GM12864 (cell line): ENCODE measurements at regions not wholly inside any gene's neighbourhood (a gene's known extent, or its start where the extent isn't known, plus 50 kb on each side); places are given as distances from the start of the nearest gene placed in this dataset.

Experiments used
- DNase-seq: peaks from one replicate; pipeline ENCODE4 v3.0.0-alpha.2; 2011; ENCODE audit warnings: low read depth
- H3K4me3 ChIP-seq: 2 replicates; pipeline ENCODE4 v1.5.1; 2011; ENCODE audit warnings: mild to moderate bottlenecking, low read depth, low read length, control low read depth
- TF ChIP-seq, protein P1 (sequence below): IDR thresholded peaks from 2 replicates; pipeline ENCODE4 v1.5.1; 2011; ENCODE audit warnings: low read depth, mild to moderate bottlenecking, moderate library complexity, low read length, control low read depth, inconsistent platforms; ENCODE audit errors: missing control alignments

DNA sequence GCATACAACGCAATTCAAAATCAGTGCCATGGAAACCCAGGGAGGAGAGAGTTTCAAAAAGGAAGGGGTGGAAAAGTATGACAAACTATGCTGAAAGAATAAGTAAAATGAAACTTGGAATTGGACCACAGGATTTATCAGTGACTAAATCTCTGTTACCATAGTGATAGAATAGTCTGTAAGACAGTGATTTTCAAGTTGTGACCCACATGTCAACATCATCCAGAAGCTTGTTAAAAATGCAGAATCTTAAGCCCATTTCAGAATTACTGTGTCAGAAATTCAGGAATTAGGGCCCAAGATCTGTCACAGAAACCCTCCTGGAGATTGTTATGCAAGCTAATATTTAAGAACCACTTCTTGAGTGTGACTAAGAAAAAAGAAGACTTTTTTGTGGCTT is 417.7 kb upstream of the JAG1 start:
- TF ChIP-seq, protein P1, sequence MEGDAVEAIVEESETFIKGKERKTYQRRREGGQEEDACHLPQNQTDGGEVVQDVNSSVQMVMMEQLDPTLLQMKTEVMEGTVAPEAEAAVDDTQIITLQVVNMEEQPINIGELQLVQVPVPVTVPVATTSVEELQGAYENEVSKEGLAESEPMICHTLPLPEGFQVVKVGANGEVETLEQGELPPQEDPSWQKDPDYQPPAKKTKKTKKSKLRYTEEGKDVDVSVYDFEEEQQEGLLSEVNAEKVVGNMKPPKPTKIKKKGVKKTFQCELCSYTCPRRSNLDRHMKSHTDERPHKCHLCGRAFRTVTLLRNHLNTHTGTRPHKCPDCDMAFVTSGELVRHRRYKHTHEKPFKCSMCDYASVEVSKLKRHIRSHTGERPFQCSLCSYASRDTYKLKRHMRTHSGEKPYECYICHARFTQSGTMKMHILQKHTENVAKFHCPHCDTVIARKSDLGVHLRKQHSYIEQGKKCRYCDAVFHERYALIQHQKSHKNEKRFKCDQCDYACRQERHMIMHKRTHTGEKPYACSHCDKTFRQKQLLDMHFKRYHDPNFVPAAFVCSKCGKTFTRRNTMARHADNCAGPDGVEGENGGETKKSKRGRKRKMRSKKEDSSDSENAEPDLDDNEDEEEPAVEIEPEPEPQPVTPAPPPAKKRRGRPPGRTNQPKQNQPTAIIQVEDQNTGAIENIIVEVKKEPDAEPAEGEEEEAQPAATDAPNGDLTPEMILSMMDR, result no peak
- H3K4me3 ChIP-seq, result no peak overlapping the region
- DNase-seq, result no peak

DNA sequence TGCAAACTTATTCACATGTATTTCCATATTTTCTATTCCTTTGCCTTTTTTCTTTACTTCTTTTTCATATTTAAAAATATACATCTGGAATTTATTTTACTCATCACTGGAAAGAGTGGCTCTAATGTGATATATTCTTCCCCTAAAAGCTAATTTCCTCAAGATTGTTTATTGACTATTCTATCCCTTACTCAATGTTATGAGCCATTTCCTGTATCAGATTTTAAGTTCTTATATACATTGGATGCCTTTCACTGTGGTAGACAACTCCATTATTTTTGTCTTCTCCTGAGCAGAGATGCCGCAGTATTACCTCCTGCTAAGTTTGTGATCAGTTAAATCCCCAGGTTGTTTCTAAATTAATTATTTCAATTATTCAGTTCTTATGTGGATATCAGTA is 418.4 kb upstream of the JAG1 start:
- no peak overlapping the region for H3K4me3 ChIP-seq
- DNase-seq, result no peak
- TF ChIP-seq, protein P1, result no peak

DNA sequence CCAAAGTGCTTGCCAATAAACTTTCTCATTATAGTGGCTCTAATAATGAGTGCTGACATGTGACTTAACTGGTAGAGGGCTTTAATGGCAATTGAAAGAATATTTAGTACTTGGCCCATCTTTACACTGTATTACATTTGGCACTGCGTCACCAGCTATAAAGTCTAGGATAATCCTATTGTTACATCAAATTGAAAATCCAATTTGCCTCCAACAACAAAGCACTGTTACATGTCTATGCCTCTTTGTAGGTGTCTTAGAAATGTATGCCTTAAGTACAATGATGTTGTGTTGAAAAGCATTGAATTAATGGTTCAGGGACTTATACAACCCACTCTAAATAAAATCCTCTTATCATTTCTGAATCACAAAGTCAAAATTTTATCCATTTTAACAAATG is 420.4 kb upstream of the JAG1 start:
- H3K4me3 ChIP-seq, result no peak overlapping the region
- TF ChIP-seq, protein P1, result no peak
- DNase-seq, result no peak

DNA sequence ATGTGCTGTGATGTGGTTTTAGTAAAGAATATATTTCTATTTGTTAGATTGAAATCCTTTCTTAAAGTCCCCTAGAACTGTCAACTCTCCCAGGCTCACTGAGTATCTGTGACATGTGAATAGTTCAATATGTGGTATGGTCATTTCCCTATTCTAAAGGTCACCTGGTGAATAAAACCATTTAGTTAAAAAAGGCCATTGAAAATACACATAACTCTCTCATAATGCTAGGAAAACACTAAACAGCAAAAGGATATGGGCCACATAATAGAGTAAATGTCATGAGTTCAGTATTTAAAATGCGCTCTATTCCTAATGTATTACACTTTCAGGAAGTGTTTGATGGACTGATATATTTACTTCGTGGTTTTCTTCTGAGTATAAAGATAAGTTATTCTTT is 420.9 kb upstream of the JAG1 start:
- H3K4me3 ChIP-seq, result no peak overlapping the region
- TF ChIP-seq, protein P1, result no peak
- no peak for DNase-seq

DNA sequence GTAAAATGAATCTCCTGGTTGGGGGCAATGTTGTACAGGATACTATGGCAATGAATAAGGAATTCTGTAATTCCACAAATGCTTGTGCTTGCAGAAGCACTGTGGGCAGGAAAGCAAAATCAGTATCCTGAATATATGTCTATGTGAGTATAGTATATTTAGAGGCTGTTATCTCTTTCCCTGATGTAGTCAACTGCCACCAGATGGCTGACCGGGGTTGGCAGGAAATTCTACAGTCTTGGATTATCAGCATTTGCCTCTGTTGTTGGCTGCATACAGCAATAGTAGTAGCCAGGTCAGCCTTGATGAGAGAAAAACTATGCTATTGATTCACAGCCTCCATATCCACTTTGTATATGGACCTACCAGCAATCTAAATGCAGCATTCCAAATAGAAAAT is 425.1 kb upstream of the JAG1 start:
- TF ChIP-seq, protein P1, result no peak
- DNase-seq, result no peak

DNA sequence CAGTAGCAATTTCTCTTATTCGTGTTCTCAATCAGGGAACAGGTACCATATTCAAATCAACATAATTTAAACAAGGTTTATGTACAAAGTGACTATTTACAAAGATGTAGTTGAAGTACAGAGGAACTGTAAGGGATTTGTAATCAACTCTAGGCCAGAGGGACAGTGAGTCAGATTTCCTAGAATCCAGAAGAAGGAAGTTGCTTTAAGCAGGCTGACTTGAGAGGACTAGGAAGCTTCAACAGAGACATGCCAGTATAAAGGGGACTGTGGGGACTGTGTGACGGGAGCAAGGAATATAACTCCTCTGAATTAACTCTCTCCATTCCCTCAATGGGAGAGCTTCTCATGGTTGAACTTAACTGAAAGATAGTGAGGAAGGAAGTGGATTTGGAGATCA is 427.4 kb upstream of the JAG1 start:
- DNase-seq, result no peak
- TF ChIP-seq, protein P1, result no peak
- no peak overlapping the region for H3K4me3 ChIP-seq

More for the DNA sequence above, 425.1 kb upstream of the JAG1 start:
- no peak overlapping the region for H3K4me3 ChIP-seq

DNA sequence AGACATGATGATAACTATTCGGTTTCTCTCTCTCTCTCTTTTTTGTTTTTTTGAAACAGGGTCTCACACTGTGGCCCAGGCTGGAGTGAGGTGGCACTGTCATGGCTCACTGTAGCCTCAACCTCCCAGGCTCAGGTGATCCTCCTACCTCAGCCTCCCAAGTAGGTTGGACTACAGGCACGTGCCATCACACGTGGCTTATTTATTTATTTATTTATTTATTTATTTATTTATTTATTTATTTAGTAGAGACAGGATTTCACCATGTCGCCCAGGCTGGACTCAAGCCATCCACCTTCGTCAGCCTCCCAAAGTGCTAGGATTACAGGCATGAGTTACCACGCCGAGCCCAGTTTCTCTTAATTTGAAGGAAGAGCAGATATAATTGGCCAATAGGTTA is 427.9 kb upstream of the JAG1 start:
- DNase-seq, result no peak
- no peak overlapping the region for H3K4me3 ChIP-seq
- TF ChIP-seq, protein P1, result no peak
